LHCN-M2 (cell line): ENCODE measurements at regions not wholly inside any gene's neighbourhood (a gene's known extent, or its start where the extent isn't known, plus 50 kb on each side); places are given as distances from the start of the nearest gene placed in this dataset.

Experiments
- DNase-seq: peaks from one replicate; pipeline ENCODE4 v3.0.0-alpha.2; 2012; ENCODE audit warnings: low read depth

GRCh38 chr12:107277855-107278254 lies 184.5 kb upstream of the CRY1 start:
- DNase-seq, result no peak

- no peak for DNase-seq
Measured at GRCh38 chr12:107282628-107283027, 189.3 kb upstream of the CRY1 start.

DNA sequence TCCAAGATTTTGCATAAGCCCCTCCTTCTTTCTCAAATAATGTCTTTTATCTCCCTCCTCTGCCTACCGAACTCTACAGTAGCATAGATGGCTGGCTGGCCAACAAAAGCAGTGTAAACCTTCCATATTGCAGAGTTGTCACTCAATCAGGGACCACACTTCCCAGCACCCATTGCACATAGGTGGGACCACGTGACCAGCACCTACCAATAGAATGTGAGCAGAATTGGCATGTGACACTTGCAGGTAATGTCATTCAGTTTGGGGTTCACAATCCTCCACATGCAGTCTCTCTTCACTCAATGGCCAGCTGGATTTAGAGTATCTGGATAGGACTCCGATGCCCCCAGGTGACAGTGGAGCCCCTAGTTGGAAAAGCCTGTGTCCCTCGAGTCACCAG lies 190.3 kb upstream of the CRY1 start:
- no peak for DNase-seq

GRCh38 chr12:107284692-107285091 lies 191.3 kb upstream of the CRY1 start:
- DNase-seq, result no peak

GRCh38 chr12:107287436-107288413 lies 194.4 kb upstream of the CRY1 start:
- DNase-seq, result no peak

DNA sequence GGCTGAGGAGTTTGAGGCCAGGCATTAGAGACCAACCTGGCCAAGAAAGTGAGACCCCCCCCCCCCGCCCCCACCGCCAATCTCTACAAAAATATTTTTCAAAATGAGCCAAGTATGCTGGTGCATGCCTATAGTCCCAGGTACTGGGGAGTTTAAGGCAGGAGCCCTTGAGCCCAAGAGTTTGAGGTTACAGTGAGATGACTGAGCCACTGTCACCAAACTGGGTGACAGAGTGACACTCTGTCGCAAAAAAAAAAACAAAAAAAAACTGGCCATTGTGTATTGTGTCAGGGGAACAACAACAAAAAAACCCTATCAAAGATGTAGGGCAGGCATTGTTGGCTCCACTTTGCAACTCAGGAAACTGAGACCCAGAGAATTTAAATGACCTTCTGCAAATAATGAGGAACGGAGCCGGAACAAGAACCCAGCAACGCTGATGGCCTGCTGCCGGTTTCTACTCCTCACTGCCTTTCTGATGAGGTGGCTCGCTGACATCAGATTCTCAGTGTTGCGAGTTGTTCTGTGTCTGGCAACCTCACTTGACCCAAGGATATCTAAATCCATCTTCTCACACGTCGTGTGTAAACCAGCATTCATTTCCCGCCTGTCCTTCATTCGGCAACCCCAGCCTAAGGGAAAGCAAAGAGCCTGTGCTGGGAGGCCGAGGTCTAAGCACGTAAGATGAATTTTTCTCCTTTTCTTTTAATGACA lies 195.2 kb upstream of the CRY1 start:
- no peak for DNase-seq

GRCh38 chr12:107291018-107291417 lies 197.7 kb upstream of the CRY1 start:
- no peak for DNase-seq

DNA sequence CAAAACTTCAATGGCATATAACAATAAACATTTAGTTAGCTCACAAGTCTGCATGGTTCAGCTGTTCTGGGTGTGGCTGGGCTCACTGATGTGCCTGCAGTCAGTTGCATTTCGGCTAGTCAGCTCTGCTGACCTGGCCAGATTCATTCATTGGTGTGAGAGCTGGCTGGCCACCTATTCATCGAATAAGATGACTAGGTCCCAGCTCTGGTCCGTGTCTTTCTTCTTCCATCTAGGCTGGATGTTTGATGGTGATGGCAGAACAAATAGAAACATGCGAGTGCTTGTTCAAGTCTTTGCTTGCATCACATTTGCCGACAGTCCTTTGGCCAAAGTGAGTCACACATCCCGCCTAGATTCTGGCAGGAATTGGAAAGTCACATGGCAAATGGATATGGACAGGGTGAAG lies 203.3 kb upstream of the CRY1 start:
- DNase-seq, result no peak

DNA sequence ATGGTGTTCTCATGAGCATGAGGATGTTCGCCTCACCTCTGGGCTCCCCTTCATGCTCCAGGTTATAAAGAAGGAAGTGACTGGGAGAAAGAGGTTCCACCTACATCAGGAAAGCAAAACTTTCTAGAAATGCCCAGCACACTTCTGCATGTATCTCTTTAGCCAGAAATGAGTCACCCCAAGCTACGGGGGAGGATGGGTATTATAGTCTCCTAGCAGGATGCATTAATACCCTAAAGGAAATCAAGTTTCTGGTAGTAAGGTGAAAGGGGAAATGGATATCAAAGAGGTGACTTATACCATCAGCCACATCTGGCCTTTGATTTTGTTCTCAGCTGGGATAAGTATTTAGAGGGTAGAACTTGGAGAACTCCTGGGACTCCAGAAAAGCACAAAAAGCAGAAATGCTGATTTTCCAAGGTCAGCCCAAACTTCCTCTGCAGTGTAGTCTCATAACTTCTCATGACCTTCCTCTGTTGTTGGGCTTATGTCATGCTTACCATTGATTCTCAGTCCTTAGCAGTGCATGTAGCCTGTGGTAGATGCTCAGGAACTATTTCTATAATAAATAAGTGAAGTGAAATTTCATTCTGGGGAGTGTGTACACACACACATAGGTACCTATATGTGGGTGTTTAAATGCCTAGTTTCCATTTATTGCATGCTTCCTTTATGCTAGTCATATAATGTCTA lies 209.4 kb upstream of the CRY1 start:
- no peak for DNase-seq

- DNase-seq, result no peak
Measured at GRCh38 chr12:107304588-107305532, 211.5 kb upstream of the CRY1 start.

GRCh38 chr12:107306141-107306659 lies 212.9 kb upstream of the CRY1 start:
- DNase-seq, result no peak

DNA sequence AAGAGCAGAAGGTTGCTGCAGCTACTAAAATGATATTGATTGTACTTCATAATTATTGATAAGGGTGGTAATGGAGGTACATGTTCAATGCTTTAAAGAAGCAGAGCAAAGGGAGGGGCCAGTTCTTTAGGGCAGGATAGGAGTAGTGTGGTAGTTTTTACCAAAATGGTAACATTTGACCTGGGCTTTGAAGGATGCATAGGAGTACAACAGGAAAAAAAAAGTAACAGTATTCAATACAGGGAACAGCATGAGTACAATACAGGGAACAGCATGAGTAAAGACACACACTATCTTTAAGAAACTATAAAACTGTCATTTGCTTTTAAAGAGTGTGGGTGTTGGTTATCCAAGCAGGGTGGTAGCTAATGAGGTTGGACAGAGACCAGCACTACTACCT lies 215.0 kb upstream of the CRY1 start:
- DNase-seq, result no peak

DNA sequence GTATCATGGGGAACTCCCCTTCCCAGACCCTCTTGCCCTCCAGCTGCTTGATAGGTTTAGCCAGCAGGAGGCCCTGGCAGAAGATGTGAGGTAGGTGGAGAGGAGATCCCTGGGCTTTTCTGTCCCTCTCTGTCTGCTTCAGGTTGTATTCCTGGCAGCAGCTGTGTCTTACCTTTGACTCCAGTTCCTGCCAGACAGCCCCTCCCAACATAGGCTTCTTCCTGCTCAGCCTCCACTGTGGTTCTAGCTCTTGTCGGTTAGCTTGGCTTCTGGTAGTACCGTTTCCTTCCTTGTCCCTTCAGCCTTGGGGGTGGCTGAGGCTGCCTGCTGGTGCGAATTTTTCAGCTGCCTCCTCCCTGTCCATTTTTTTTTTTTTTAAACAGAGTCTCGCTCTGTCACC lies 215.7 kb upstream of the CRY1 start:
- no peak for DNase-seq

DNA sequence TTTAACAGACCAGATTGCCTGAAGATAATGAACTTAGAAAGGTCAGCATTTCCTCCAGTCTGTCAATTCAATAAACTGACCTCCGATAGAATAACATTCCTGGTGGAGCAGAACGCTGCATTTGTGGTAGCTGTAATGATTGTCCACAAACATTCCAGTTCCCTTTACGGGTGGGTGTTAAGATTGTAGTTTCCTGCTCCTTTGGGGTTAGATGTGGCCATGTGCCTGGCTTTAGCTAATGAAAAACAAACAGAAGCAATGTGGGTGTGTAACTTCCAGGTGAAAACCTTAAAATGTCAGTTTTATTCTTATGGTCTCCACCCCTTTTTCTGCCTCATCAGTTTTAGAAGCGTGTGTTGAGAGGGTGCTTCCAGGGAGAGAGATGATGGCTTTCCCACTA lies 217.3 kb upstream of the CRY1 start:
- DNase-seq, result no peak

DNA sequence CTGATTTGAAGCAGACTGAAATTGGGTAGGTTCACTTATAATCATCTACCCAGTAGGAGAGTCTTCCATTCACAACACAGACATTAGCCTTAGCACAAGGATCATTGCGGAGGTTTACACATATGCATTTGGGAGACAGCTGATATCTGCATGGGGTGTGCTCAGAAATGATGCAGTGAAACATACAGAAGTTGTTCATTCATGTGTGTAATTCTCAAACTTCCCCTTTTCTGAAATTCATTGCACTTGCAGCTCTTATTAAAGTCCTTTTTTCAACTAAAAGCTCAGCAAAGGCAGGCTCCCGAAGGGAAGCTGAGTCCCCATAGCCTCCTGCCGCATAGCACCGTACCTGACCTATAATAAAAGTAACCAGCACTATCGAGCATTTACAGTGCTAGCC lies 218.3 kb upstream of the CRY1 start:
- no peak for DNase-seq

DNA sequence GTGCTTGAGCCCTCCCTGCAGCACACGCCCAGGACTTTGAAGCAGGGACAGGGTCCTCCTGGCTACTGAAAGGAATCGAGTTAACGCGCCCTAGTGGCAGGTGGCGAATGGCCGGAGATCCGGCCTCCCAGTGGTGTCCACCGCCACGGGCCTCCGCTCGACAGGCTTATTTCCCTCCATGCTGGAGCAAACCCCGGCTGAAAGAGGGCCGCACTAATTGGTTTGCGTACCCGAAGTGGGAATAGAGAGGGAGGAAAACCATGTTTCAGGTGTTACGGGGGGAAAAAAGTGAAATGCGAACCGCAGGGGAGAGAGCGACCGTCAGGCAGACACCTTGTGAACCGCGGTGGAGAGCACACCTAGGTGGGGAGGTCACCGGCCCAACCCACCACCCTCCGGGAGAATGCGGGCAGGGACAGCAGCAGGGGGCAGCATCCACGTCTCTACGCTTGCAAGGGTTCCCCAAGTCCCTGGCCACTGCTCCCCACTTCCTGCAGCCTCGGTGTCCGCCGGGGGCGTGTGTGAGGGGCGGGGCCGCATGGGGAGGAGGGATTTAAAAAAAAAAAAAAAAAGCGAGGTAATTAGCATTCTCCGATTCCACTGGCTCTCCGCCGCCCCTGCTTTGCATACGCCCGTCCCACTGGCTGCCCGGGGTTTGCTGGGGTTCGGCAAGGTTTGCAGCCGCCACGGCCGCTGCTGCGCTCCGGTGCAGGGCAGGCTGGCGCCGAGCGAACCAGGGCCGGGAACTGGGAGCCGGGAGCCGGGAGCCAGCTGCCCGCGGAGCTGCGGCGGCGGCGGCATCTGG lies 224.6 kb upstream of the CRY1 start:
- peak; percentile 72 for DNase-seq

GRCh38 chr12:107318556-107318805 lies 225.1 kb upstream of the CRY1 start:
- DNase-seq, result no peak

DNA sequence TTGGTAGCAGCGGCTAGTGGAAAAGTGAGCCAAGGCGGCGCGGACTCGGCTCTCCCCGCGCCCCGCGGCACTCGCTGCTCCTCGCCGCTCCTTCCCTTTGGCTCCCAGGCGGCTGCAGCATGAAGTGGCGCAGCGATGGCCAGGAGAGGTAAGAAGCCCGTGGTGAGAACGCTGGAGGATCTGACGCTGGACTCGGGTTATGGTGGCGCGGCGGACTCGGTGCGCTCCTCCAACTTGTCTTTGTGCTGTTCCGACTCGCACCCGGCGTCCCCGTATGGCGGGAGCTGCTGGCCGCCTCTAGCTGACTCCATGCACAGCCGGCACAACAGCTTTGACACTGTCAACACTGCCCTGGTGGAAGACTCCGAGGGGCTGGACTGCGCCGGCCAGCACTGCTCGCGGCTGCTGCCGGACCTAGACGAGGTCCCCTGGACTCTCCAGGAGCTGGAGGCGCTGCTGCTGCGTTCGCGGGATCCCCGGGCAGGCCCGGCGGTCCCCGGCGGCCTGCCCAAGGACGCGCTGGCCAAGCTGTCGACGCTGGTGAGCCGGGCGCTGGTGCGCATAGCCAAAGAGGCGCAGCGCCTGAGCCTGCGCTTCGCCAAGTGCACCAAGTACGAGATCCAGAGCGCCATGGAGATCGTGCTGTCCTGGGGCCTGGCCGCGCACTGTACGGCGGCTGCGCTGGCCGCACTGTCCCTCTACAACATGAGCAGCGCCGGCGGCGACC lies 225.6 kb upstream of the CRY1 start:
- peak; percentile 26 for DNase-seq

DNA sequence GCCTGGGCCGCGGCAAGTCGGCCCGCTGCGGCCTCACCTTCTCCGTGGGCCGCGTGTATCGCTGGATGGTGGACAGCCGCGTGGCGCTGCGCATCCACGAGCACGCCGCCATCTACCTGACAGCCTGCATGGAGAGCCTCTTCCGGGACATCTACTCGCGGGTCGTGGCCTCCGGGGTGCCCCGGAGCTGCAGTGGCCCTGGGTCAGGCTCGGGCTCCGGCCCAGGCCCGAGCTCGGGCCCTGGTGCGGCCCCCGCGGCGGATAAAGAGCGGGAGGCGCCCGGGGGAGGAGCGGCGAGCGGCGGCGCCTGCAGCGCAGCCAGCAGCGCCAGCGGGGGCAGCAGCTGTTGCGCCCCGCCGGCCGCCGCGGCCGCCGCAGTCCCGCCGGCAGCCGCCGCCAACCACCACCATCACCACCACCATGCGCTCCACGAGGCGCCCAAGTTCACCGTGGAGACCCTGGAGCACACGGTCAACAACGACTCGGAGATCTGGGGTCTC lies 226.2 kb upstream of the CRY1 start:
- DNase-seq, result no peak
